Medulla oblongata (tissue), 1 donor: ENCODE measurements at regions not wholly inside any gene's neighbourhood (a gene's known extent, or its start where the extent isn't known, plus 50 kb on each side); places are given as distances from the start of the nearest gene placed in this dataset.

Source experiments
- DNase-seq: peaks from one replicate; pipeline ENCODE4 v3.0.0-alpha.2; 2015; ENCODE audit errors: extremely low spot score

- no peak for DNase-seq
These were observed 56.0 kb upstream of the GLI3 start for GRCh38 chr7:42292991-42293521.

GRCh38 chr7:42289473-42289872, 52.5 kb upstream of the GLI3 start:
- no peak for DNase-seq
